Fibroblast of mammary gland (primary cell): ENCODE measurements at regions not wholly inside any gene's neighbourhood (a gene's known extent, or its start where the extent isn't known, plus 50 kb on each side); places are given as distances from the start of the nearest gene placed in this dataset.

Experiments used
- DNase-seq: peaks from one replicate; pipeline ENCODE4 v3.0.0-alpha.2; 2010; ENCODE audit warnings: low read depth
- H3K4me3 ChIP-seq: 2 replicates; pipeline ENCODE4 v1.5.1; 2011; ENCODE audit warnings: low read depth, mild to moderate bottlenecking, low read length, moderate library complexity; ENCODE audit not compliant: control insufficient read depth
- CTCF ChIP-seq: conservative IDR thresholded peaks from 2 replicates; pipeline ENCODE4 v1.5.1; 2011; ENCODE audit warnings: low read depth, low read length, inconsistent platforms; ENCODE audit not compliant: control insufficient read depth, insufficient read depth

- no peak for DNase-seq
- no peak for TF ChIP-seq CTCF
- no peak overlapping the region for H3K4me3 ChIP-seq
Measured at GRCh38 chr15:61527836-61528580, 298.9 kb upstream of the RORA start.

- no peak for TF ChIP-seq CTCF
- no peak overlapping the region for H3K4me3 ChIP-seq
- DNase-seq = peak; percentile 22
Measured at GRCh38 chr15:61524545-61524944, 295.4 kb upstream of the RORA start.

- TF ChIP-seq CTCF = no peak
- no peak for DNase-seq
- H3K4me3 ChIP-seq = no peak overlapping the region
Measured at GRCh38 chr15:61524086-61524485, 295.0 kb upstream of the RORA start.

- no peak for DNase-seq
- TF ChIP-seq CTCF = no peak
Measured at GRCh38 chr15:61522411-61522810, 293.3 kb upstream of the RORA start.

GRCh38 chr15:61521953-61522352, 292.9 kb upstream of the RORA start:
- peak; percentile 89 for DNase-seq
- no peak for TF ChIP-seq CTCF
- H3K4me3 ChIP-seq = no peak overlapping the region

More at GRCh38 chr15:61522411-61522810, 293.3 kb upstream of the RORA start:
- no peak overlapping the region for H3K4me3 ChIP-seq

GRCh38 chr15:61519296-61519695, 290.2 kb upstream of the RORA start:
- TF ChIP-seq CTCF = no peak
- H3K4me3 ChIP-seq = no peak overlapping the region
- no peak for DNase-seq
